Neural cell (in vitro differentiated cells): ENCODE measurements at regions not wholly inside any gene's neighbourhood (a gene's known extent, or its start where the extent isn't known, plus 50 kb on each side); places are given as distances from the start of the nearest gene placed in this dataset.

Experiments used
- H2AFZ ChIP-seq: fragments of 200-600, 300-800 bp; sonication (generic), shearing (Covaris generic); 2 replicates; pipeline ENCODE4 v1.6.0; 2014; ENCODE audit warnings: low read depth, mild to moderate bottlenecking, antibody characterized with exemption, low read length, moderate library complexity
- H3F3A ChIP-seq: fragments of 200-600 bp; shearing (Covaris generic); 2 replicates; pipeline ENCODE4 v1.6.1; 2016; ENCODE audit warnings: mild to moderate bottlenecking, moderate library complexity, mixed read lengths, antibody characterized with exemption, low read length; ENCODE audit not compliant: insufficient read depth, poor library complexity, severe bottlenecking
- H3K27ac ChIP-seq: fragments of 200-600, 300-800 bp; sonication (generic), shearing (Covaris generic); 2 replicates; pipeline ENCODE4 v1.5.1; 2014; ENCODE audit warnings: mild to moderate bottlenecking, low read length, moderate library complexity
- H3K27me3 ChIP-seq: fragments of 300-800, 200-600 bp; sonication (generic), shearing (Covaris generic); 2 replicates; pipeline ENCODE4 v1.6.0; 2014; ENCODE audit warnings: mild to moderate bottlenecking, low read depth, low read length, moderate library complexity; ENCODE audit not compliant: insufficient read depth
- H3K36me3 ChIP-seq: fragments of 300-800, 200-600 bp; sonication (generic), shearing (Covaris generic); 2 replicates; pipeline ENCODE4 v1.5.1; 2014; ENCODE audit warnings: mild to moderate bottlenecking, antibody characterized with exemption, low read length, moderate library complexity; ENCODE audit not compliant: insufficient read depth
- H3K4me2 ChIP-seq: fragments of 300-800, 200-600 bp; sonication (generic), shearing (Covaris generic); 2 replicates; pipeline ENCODE4 v1.6.0; 2014; ENCODE audit warnings: mild to moderate bottlenecking, low read length
- H3K4me3 ChIP-seq: fragments of 300-800, 200-600 bp; sonication (generic), shearing (Covaris generic); 2 replicates; pipeline ENCODE4 v1.5.1; 2014; ENCODE audit warnings: mild to moderate bottlenecking, low read length, moderate library complexity
- H3K79me2 ChIP-seq: fragments of 200-600 bp; shearing (Covaris generic); replicated peaks from 2 replicates; pipeline ENCODE4 v1.6.0; 2014; ENCODE audit warnings: mild to moderate bottlenecking, low read length, moderate library complexity; ENCODE audit not compliant: insufficient read depth
- H3K9ac ChIP-seq: fragments of 300-800, 200-600 bp; sonication (generic), shearing (Covaris generic); 2 replicates; pipeline ENCODE4 v1.6.1; 2016; ENCODE audit warnings: mild to moderate bottlenecking, low read length, mixed read lengths
- H3K9me2 ChIP-seq: fragments of 200-600 bp; shearing (Covaris generic); 2 replicates; pipeline ENCODE4 v1.6.1; 2016; ENCODE audit warnings: mild to moderate bottlenecking, low read length, mixed read lengths; ENCODE audit not compliant: insufficient read depth
- H3K9me3 ChIP-seq: fragments of 200-600, 300-800 bp; sonication (generic), shearing (Covaris generic); 2 replicates; pipeline ENCODE4 v1.6.1; 2016; ENCODE audit warnings: mild to moderate bottlenecking, mixed run types, low read length, moderate library complexity, mixed read lengths
- H4K20me1 ChIP-seq: fragments of 200-600 bp; shearing (Covaris generic); 2 replicates; pipeline ENCODE4 v1.6.1; 2016; ENCODE audit warnings: mild to moderate bottlenecking, mixed run types; ENCODE audit not compliant: insufficient read depth
- EP300 ChIP-seq: fragments of 450-650 bp; conservative IDR thresholded peaks from 2 replicates; pipeline ENCODE4 v1.6.1; 2014; ENCODE audit warnings: antibody characterized with exemption, mild to moderate bottlenecking, moderate library complexity; ENCODE audit not compliant: poor library complexity, severe bottlenecking
- EZH2 ChIP-seq: fragments of 200-600, 300-800 bp; shearing (Covaris generic), sonication (generic); IDR thresholded peaks from 2 replicates; pipeline ENCODE4 v1.6.1; 2014; ENCODE audit warnings: antibody characterized with exemption, low read length, borderline replicate concordance, mild to moderate bottlenecking; ENCODE audit not compliant: insufficient read depth, poor library complexity, severe bottlenecking
- MXI1 ChIP-seq: fragments of 450-650 bp; conservative IDR thresholded peaks from 2 replicates; pipeline ENCODE4 v1.6.1; 2014; ENCODE audit warnings: antibody characterized with exemption, mild to moderate bottlenecking; ENCODE audit not compliant: poor library complexity, severe bottlenecking
- POLR2AphosphoS5 ChIP-seq: IDR thresholded peaks from 2 replicates; pipeline ENCODE4 v1.6.1; 2012
- RAD21 ChIP-seq: fragments of 450-650 bp; conservative IDR thresholded peaks from 2 replicates; pipeline ENCODE4 v1.6.1; 2014; ENCODE audit warnings: antibody characterized with exemption, mild to moderate bottlenecking, moderate library complexity
- SMC3 ChIP-seq: fragments of 450-650 bp; conservative IDR thresholded peaks from 2 replicates; pipeline ENCODE4 v1.6.1; 2014; ENCODE audit warnings: antibody characterized with exemption, mild to moderate bottlenecking, moderate library complexity; ENCODE audit not compliant: poor library complexity
- TAF1 ChIP-seq: IDR thresholded peaks from 2 replicates; pipeline ENCODE4 v1.6.1; 2012; ENCODE audit warnings: low read depth
- TF ChIP-seq, protein P1 (sequence below): IDR thresholded peaks from 2 replicates; pipeline ENCODE4 v1.6.1; 2012; ENCODE audit warnings: borderline replicate concordance
- TF ChIP-seq, protein P2 (sequence below): fragments of 450-650 bp; IDR thresholded peaks from 2 replicates; pipeline ENCODE4 v1.5.1; 2014; ENCODE audit warnings: antibody characterized with exemption, mild to moderate bottlenecking, moderate library complexity; ENCODE audit not compliant: poor library complexity, severe bottlenecking

DNA sequence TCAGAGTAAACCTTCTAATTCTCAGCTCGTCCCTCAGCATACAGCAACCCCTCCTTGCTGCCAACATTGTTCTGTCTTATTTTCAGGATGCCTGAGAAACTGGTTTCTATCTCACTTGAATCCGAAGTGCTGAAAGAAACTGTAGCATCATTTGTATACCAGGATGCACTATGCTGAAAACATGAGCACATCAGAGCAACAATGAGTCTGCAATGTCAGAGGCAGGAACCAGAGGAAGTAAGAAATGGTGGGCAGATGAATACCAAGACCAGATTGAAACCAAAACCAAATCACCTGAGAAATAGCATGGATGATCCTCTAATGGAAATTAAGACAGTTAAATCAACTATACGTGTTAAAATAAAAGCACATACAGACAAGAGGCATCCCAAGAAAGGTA is 257.0 kb downstream of the KDM5D start:
- no peak overlapping the region for H3K4me3 ChIP-seq
- H3K27ac ChIP-seq: no peak overlapping the region
- H3K9me3 ChIP-seq: no peaks in the 10 kb centered on the region
- no peak overlapping the region for H2AFZ ChIP-seq
- TF ChIP-seq MXI1: no peak
- TF ChIP-seq TAF1: no peak
- TF ChIP-seq EP300: no peak
- no peak for TF ChIP-seq POLR2AphosphoS5
- TF ChIP-seq, protein P1, sequence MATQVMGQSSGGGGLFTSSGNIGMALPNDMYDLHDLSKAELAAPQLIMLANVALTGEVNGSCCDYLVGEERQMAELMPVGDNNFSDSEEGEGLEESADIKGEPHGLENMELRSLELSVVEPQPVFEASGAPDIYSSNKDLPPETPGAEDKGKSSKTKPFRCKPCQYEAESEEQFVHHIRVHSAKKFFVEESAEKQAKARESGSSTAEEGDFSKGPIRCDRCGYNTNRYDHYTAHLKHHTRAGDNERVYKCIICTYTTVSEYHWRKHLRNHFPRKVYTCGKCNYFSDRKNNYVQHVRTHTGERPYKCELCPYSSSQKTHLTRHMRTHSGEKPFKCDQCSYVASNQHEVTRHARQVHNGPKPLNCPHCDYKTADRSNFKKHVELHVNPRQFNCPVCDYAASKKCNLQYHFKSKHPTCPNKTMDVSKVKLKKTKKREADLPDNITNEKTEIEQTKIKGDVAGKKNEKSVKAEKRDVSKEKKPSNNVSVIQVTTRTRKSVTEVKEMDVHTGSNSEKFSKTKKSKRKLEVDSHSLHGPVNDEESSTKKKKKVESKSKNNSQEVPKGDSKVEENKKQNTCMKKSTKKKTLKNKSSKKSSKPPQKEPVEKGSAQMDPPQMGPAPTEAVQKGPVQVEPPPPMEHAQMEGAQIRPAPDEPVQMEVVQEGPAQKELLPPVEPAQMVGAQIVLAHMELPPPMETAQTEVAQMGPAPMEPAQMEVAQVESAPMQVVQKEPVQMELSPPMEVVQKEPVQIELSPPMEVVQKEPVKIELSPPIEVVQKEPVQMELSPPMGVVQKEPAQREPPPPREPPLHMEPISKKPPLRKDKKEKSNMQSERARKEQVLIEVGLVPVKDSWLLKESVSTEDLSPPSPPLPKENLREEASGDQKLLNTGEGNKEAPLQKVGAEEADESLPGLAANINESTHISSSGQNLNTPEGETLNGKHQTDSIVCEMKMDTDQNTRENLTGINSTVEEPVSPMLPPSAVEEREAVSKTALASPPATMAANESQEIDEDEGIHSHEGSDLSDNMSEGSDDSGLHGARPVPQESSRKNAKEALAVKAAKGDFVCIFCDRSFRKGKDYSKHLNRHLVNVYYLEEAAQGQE: no peak
- TF ChIP-seq RAD21: no peak
- H3K27me3 ChIP-seq: no peaks in the 10 kb centered on the region
- H3K9ac ChIP-seq: no peak overlapping the region
- H3K9me2 ChIP-seq: no peaks in the 10 kb centered on the region
- H3K4me2 ChIP-seq: no peak overlapping the region
- no peaks in the 10 kb centered on the region for H3K79me2 ChIP-seq
- H3F3A ChIP-seq: no peaks in the 10 kb centered on the region
- H4K20me1 ChIP-seq: no peaks in the 10 kb centered on the region
- no peaks in the 10 kb centered on the region for H3K36me3 ChIP-seq

DNA sequence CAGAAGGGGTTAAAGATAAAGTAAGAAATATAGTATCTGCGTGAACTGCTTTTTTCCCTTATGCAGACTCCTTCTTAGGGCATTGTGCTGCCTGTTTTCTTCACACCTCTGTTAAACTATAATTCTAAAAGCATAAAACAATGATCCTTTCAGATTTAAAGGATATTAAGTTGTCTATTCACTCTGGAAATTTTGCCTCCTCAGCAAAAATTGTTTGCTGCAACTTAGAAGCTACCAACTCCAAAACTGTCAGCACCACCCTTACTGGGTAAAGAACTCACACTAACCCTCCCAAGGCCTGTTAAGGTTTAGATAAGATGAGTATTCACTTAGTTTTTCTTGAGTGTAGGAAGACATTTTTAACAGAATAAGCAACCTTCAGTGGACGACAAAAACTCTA is 259.5 kb downstream of the KDM5D start:
- Histone ChIP-seq H3K4me3 (no peak overlapping the region), H3K27ac (no peak overlapping the region), H3K79me2 (no peaks in the 10 kb centered on the region), H3K9me3 (no peaks in the 10 kb centered on the region), H3K27me3 (no peaks in the 10 kb centered on the region), H3K4me2 (no peak overlapping the region), H3K9ac (no peak overlapping the region), H3K9me2 (no peaks in the 10 kb centered on the region), H3K36me3 (no peaks in the 10 kb centered on the region), H3F3A (no peaks in the 10 kb centered on the region), H2AFZ (no peak overlapping the region), H4K20me1 (no peaks in the 10 kb centered on the region)
- TF ChIP-seq EP300 (no peak), MXI1 (no peak), RAD21 (no peak), SMC3 (no peak), TAF1 (no peak), POLR2AphosphoS5 (no peak), EZH2 (no peak)
- TF ChIP-seq, protein P2, sequence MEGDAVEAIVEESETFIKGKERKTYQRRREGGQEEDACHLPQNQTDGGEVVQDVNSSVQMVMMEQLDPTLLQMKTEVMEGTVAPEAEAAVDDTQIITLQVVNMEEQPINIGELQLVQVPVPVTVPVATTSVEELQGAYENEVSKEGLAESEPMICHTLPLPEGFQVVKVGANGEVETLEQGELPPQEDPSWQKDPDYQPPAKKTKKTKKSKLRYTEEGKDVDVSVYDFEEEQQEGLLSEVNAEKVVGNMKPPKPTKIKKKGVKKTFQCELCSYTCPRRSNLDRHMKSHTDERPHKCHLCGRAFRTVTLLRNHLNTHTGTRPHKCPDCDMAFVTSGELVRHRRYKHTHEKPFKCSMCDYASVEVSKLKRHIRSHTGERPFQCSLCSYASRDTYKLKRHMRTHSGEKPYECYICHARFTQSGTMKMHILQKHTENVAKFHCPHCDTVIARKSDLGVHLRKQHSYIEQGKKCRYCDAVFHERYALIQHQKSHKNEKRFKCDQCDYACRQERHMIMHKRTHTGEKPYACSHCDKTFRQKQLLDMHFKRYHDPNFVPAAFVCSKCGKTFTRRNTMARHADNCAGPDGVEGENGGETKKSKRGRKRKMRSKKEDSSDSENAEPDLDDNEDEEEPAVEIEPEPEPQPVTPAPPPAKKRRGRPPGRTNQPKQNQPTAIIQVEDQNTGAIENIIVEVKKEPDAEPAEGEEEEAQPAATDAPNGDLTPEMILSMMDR: no peak
- TF ChIP-seq, protein P1: no peak
